Activated T-cell treated with anti-CD3 and anti-CD28 coated beads for 24 hours (primary cell): ENCODE measurements at regions not wholly inside any gene's neighbourhood (a gene's known extent, or its start where the extent isn't known, plus 50 kb on each side); places are given as distances from the start of the nearest gene placed in this dataset.
"Not testable (repeated sequence)": the region's sequence is repeated elsewhere in the genome, so short reads cannot be mapped to it uniquely, and the experiment has no call there.

Experiments
- DNase-seq: peaks from one replicate; pipeline ENCODE4 v3.0.0-alpha.2; 2020; ENCODE audit warnings: low read depth

DNA sequence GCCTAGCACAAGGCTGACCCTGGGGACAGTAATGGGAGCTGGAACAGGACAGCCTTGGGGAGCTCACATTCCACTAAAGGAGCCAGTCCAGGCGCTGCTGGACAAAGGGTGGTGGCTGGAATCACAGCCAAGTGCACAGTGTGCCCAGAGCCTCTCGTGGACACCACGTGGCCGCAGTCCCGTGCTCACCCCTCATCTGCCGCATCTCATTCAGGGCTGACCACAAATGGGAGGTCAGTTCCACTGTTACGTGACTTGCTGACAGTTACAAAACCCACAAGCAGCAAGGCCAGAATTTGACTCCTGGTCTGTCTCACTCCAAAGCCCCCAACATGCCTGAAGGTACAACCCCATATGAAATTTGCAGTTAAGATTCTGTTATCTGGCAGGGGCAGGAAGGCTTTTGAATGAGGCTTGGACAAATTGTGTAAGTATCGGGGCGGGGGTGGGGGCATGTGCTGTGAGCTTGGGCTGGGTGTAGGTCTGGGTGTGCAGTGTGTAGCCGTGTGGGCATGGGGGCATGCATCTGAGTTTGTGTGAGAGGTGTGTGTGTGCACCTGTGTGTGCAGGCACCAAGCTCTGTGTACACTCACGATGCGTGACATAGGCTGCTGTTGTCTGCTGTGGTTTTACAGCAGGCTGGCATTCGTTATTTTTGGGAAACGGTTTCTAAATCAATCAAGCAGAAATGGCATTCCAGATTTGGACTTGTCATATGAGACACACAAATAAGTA lies 301.7 kb downstream of the BRD1 start:
- DNase-seq, result no peak

DNA sequence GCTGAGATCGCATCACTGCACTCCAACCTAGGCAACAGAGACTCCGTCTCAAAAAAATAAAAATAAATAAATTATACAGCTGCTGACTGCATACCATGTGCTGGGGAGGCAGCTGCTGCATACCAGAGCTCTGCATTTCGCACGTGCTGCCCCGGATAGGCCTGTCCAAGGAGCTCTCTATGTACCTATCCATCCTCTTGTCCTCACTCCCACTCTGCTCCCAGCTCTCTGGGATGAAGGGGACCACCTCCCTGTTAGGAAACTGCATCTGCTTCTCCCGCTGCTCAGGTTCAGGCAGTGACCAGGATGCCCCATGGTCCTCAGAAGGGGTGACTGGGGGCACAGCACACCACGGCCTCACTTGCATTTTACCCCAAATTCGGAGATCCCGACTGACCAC lies 302.3 kb downstream of the BRD1 start:
- no peak for DNase-seq

DNA sequence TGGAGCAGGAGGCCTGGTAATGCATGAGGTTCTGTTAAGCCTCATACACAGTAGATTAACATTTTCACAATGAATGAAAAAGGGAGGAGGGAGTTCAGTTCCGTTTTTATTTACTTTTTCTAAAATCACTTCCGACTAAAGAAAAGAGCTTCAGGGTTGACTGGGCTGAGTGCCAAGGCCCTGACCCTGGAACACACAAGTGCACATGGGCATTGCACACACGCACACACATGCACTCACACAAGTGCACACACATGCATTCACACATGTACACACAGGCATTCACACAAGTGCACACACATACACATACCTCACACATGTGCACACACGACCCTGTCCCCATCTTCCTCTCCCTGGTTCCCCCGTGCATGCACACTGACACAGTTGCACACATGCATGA lies 303.3 kb downstream of the BRD1 start:
- no peak for DNase-seq

DNA sequence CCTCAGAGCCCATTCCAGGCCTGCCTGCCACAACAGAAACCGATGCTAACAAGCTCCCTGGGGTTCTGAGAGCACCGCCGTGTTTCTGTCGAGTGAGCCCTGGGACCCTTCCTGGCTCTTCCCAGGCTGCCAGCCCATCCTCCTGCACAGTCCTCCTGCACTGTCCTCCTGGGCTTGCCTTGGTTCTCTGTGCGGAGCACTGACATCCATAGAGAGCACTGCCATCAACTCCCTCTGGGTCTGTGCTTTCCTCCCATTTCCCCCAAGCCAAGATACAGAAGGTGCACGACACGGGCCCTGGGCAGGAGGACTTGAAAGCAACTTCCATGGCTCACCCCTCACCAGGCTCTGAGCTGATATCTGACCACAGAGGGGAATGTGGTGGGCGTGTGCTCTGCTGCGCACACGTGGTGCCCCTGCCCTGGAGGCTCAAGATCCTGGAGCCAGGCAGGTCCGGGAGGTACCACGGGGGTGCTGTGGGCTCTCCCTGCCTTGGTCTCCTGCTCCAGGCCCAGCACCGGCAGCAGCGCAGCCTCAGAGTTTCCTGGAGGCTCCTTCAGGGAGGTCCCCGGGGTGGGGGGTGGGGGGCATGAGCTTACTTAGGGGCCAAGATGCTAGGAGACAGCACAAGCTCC lies 304.2 kb downstream of the BRD1 start:
- DNase-seq, result no peak

DNA sequence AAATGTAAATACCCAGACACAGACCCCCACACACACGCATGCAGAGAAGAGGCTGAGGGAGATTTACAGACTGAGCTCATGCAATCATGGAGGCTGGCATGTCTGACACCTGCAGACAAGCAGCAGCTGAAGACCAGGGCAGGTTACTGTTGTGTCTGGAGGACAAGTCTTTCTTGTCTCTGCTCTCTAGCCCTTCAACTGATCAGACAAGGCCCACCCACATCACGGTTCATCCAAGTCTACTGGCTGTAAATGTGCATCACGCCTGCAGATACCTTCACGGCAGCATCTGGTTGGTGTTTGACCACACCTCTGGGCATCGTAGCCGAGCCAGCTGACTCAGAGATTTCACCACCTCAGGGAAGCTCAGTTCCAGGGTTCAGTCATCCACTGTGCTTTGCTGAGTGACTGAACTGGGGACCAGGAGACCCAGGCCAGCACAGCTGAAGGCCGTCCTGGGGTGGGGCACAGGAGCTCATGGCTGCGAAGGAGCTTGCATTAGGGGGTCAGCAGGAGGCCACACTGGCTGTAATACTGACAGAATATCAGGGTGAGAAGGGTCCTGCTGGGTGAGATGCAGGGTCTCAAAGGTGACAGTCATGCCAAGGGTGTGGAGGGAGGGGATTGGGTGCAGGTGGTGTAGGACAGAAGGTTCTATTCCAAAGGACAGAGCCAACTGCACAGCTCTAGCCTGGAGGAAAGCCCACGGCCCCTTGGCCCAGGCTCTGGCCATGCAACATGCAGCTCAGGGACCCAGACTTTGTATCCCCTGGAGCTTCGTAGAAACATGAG lies 304.9 kb downstream of the BRD1 start:
- no peak for DNase-seq

DNA sequence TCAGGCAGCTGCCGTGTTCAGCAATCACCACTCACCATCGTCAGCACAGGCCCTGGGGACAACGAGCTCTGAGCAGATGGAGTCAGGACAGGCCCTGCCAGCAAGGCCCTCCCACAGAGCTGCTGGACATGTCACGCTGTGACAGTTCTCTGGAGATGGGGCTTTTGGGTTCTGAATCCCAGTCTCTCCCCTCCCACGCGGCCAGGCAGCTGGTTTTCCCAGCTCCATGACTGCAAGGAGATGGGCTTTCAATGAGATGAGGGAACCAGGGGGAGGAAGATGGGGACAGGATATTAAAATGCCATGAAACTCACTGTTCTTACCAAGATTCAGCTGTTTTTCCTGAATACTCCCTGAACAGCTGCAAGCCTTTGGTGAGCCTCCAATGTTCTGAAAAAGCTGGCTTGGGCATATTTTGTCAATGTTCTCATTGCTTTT lies 305.9 kb downstream of the BRD1 start:
- no peak for DNase-seq

DNA sequence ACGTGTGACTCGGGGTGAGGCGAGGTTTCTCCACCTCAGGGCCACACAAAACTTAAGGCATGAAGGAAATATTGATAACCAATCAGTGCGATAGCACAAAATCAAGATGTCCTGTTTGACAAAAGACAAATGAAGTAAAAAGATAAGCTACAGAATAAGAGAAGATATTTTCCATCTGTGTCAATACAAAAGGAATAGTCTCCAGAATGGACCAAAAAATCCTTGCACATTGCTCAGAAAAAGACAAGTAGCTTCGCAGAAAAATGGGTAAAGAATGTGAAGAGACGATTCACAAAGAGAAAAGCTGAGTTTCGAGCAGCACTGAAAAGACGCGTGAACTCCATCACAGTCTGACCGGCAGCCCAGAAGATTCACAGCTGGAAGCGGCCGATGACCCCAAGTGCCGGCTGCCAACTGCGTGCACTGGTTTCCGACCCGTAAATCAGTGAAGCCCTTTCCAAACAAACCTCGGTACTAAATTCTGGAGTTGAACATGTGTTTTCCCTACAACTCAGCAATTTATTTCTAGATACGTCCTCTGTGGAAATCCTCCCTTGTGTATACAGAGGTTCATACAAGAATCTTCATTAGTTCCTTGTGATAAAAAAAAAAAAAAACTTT lies 308.4 kb downstream of the BRD1 start:
- DNase-seq, result no peak

DNA sequence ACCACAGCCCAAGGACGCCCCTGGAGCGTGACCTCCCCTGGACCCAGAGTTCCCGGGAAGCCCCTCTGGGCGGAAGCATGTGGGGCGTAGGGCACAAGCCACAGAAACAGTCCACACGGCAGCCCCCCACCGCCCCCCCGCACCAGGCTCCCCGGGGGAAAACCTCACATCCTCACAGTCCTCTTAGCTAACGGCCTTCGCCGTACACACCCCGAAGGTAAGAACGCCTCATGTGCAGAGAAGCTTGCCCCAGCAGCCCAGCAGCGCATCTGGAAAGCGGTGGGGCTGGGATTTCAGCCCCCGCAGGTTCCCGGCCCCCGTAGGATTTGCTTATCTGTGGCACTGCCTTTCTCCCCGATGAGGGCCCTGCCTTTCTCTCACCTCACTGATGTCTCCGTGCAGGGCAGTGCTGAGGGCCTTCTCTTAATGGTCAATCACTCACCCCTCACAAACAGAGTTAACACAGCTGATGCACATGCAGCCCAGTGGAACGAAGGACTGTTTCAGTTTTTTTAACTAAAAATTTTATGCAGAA lies 309.2 kb downstream of the BRD1 start:
- DNase-seq, result no peak

DNA sequence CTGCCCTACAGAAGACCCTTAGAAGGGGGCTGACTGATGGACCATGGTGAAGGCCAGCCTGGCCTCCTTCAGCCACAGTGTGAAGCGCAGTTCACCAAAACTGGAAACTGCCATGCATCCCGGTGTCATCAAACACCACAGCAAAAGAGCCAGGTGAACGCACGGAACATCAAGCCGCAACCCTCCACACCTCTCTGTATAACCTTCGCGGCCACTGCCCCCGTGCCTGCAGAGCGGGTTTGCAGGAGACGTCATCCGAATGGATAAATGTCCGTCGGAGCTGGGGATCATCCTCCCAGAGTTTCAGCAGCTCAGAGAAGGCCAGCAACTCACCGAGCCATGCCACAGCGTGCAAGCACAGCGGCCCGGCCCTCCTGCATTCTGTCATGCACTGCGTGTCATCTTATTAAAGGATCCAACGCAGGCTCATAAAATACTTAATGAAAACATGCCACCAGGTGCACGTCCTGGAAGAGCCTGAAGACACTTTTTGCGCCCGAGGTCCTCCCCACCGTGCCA lies 309.9 kb downstream of the BRD1 start:
- DNase-seq, result no peak

DNA sequence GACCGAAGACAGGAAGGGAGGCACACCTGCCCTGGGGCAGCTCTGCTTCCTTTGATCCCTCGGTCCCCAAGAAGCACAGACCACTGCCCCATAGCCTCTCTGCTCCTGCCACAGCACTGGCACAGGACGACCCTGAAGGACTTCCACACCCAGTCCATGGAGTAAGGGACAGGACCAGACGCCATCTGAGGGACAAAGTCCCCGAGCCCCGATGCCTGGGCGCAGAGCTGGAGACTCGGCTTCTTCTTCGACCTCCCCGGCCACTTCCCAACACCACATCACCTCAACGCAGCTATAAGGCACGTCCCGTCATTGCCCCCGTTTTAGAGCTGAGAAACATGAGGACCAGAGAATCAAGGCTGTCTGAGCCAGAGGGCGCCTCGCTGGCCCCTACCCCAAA lies 310.5 kb downstream of the BRD1 start:
- no peak for DNase-seq

DNA sequence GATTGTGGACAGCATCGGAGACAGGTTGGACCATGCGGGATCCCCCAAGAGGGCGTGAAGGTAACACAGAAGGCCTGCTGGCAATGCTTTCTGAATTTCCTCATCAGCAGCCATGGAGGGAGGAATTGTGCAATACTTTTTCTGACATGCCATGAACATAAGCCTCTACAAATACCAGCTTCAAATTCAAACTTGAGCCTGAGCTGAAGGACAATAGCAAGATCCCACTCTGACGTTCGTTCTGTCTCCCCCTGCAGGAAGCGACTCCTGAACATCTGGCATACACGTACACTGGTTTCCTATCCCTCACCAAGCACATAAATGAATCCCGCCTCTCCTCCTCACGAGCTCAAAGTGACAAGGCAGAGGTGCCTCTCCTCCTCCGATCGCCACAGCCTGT lies 312.2 kb downstream of the BRD1 start:
- DNase-seq, result no peak

DNA sequence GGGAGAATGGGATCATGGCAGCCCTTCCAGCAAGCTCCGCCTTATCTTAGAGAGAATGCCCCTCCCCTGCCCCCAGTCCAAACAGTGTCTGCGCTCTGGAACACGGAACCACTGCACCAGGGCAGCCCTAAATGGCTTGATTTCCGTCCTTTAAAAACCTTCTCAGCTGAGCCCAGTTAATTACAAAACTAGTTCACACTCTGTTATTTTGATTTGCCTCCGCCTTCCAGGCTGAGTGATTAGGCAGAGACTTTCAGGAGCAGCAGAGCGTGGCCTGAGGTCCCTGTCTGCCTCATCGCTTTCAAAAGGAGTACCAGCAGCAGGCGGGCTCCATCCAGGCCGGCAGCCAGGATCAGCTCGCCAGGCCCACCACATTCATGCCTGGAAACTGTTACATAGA lies 313.0 kb downstream of the BRD1 start:
- DNase-seq, result no peak

DNA sequence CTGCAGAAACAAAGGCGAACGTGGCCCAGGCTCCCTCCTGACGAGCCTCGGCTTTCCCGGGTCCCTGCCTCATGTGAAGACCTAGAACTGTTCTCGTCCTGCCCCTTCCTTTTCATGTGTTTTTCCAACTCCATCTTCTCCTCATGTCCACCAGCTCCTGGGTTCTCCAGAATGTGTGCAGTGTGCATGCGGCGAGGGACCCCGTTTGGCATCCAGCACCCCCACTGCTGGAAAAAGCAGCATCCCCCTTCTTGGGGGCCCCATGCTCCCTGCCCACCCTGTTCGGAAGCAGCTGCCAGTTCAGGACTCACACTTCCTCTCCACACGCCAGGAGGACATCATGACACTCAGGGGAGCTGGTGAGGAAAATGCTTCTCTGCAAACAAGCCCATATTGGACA lies 313.5 kb downstream of the BRD1 start:
- DNase-seq, result no peak

DNA sequence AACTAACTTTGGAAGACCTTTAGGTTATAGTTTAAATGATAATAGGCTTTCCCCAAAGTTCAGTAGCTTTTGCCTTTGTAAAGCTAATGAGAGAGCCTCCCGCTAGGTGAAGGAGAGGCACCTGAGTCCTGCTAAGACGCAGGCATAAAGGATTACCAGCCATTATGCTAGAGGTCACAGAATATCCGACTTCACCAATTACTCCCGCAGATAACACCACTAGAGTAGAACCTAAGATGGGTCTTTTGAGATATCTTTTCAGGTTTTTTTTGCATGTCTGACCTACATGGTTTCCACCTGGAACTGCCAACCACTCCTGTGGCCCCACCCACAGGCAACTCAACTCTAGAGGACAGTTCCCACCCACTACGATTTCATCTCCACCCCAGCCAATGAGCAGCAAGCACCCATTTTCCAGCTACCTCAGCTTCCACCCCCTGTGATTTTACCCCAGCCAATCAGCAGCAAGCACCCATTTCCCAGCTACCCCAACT lies 314.3 kb downstream of the BRD1 start:
- DNase-seq, result no peak

DNA sequence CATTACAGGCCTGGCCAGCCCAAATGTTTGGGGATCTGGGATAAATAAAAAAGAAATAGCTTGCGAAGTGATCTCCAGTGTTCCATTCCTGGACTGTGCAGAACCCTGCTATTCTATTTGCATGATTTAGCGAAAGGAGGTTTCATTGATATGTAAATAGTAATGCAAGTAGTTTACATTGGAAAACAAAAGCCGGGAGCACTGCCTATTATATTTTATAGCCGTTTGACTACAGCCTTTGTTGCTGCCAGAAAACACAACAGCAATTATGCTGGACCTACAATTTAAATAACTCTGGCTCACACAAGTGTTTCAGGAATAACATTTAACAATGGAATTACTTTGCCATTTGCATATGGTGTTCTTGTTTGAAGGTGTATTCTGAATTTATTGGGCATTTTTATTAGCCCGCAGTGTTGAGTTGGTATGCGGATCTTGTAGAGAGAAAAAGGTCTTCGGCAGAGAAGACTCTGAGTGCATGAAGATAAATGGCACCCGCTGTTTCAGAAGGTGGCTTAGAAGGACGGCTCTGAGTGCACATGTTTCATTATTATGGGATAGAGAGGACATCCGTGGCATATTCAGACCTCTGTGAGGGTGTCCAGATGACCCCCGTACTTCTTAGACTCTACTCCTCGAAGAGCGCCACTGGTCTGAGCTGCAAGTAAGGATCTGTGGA lies 315.0 kb downstream of the BRD1 start:
- no peak for DNase-seq

DNA sequence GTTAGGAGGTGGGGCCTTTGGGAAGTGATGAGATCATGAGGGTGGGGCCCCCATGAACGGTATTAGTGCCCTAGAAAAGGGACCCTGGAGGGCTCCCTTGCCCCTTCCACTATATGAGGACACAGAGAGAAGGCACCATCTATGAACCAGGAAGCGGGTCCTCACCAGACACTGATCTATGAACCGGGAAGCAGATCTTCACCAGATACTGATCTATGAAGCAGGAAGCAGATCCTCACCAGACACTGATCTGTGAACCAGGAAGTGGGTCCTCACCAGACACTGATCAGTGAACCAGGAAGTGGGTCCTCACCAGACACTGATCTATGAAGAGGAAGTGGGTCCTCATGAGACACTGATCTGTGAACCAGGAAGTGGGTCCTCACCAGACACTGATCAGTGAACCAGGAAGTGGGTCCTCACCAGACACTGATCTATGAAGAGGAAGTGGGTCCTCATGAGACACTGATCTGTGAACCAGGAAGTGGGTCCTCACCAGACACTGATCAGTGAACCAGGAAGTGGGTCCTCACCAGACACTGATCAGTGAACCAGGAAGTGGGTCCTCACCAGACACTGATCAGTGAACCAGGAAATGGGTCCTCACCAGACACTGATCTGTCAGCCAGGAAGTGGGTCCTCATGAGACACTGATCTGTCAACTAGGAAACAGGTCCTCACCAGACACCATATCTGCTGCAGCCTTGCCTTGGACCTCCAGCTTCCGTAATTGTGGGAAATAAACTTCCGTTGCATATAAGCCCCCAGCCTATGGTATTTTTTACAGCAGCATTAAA lies 316.1 kb downstream of the BRD1 start:
- DNase-seq, result not testable (repeated sequence)

DNA sequence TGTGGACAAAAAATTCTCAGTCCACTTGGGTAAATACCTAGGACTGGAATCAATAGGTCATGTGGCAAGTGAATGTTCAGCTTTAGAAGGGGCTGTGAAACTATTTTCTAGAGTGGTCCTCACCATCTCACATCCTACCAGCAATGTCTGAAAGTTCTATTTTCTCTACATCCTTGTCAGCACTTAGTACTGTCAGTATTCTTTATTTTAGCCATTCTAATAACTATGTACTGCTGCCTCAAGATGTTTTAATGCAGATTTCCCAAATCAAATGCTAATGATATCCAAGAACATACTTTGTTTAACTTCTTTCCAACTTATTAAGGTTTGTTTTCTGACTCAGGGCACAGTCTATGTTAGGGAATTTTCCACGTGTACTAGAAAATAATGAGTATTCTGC lies 317.0 kb downstream of the BRD1 start:
- DNase-seq, result no peak

DNA sequence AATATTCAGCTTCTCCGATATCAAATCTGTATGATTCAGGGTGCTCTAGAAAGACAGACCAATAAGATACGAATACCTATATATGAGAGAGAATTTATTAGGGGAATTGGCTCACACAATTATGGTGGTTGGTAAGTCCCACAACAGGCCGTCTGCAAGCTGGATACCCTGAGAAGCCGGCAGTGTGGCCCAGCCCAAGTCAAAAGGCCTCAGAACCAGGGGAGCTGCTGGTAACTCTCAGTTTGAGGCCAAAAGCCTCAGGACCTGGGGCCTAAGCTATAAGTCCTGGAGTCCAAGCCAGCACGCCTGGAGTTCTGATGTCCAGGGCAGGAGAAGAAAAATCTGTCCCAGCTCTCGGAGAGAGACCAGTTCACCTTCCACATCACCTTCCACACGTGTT lies 318.7 kb downstream of the BRD1 start:
- no peak for DNase-seq

DNA sequence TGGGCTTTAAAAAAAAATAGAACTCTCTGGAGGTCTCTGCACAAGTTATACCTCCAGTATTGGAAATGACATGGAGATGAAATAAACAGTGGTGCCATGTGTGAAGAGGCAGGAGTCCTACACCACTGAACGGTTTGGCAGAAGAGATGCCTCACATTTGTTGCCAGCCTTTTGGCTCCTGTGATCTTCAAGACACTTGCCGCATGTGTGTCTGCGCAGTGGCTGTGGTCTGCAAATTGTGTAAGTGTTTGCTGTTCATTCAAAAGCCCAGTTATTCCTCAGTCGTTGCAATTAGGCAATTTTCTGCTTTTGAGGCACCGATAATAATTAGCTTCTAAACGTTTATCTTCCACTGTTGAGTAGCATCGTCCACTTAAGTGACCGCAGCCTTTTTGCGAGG lies 319.1 kb downstream of the BRD1 start:
- no peak for DNase-seq

DNA sequence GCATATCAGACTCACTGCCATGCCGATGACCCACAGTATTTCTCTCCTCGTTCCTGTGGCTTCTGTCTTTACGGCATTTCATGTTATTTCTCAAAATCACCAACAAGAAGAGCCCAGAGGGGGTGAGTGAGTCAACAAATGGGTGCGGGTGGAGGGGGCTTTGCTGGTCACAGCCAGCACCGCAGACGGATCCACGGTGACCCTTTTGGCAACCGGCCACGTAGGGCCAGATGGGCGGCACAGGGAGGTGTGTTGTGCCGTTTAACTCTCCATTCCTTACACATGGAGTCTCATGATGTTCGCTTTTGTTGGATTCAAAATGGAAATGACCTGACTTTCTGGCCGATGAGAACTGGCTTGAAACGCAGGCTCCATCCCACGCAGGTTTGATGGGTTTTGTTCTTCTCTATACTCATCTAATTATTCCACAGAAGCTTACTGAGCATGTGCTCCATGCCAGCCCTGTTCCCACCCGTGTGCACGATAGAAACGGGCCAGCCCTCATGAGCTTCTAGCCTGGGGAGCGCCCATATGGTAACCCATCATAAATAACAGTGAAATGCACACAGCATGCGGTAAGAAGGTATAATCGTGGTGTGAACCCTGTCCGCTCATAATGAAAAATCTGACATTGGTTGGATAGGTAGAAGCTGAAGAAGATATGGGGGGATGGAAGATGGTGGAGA lies 319.9 kb downstream of the BRD1 start:
- no peak for DNase-seq
